HUES48 (cell line): ENCODE measurements at regions not wholly inside any gene's neighbourhood (a gene's known extent, or its start where the extent isn't known, plus 50 kb on each side); places are given as distances from the start of the nearest gene placed in this dataset.

Source experiments
- H3K27ac ChIP-seq: one replicate; pipeline ENCODE4 v1.7.0; 2013; ENCODE audit warnings: low read depth, low read length, inconsistent platforms
- H3K27me3 ChIP-seq: 2 replicates; pipeline ENCODE4 v1.6.1; 2013; ENCODE audit warnings: mild to moderate bottlenecking, low read length; ENCODE audit not compliant: control insufficient read depth, insufficient read depth
- H3K36me3 ChIP-seq: 2 replicates; pipeline ENCODE4 v1.6.1; 2013; ENCODE audit warnings: low read length; ENCODE audit not compliant: control insufficient read depth, insufficient read depth
- H3K4me1 ChIP-seq: 2 replicates; pipeline ENCODE4 v1.6.1; 2013; ENCODE audit warnings: mild to moderate bottlenecking, low read length; ENCODE audit not compliant: control insufficient read depth, insufficient read depth
- H3K4me3 ChIP-seq: 2 replicates; pipeline ENCODE4 v1.5.1; 2013; ENCODE audit warnings: mild to moderate bottlenecking, low read depth, low read length
- H3K9ac ChIP-seq: 2 replicates; pipeline ENCODE4 v1.6.1; 2013; ENCODE audit warnings: mild to moderate bottlenecking, low read depth, low read length, moderate library complexity
- H3K9me3 ChIP-seq: 2 replicates; pipeline ENCODE4 v1.6.1; 2013; ENCODE audit warnings: low read length; ENCODE audit not compliant: control insufficient read depth, insufficient read depth

GRCh38 chr3:14303336-14304100 lies 98.9 kb upstream of the SLC6A6 start:
- H3K9me3 ChIP-seq = no peaks in the 10 kb centered on the region
- no peak overlapping the region for H3K9ac ChIP-seq
- no peak overlapping the region for H3K27ac ChIP-seq
- H3K4me1 ChIP-seq = peaks cover 3% of the 10 kb centered on the region; the same call in 1 of the 2 replicates
- no peaks in the 10 kb centered on the region for H3K36me3 ChIP-seq
- no peak overlapping the region for H3K4me3 ChIP-seq
- peaks cover 4% of the 10 kb centered on the region; the same call in 1 of the 2 replicates for H3K27me3 ChIP-seq

DNA sequence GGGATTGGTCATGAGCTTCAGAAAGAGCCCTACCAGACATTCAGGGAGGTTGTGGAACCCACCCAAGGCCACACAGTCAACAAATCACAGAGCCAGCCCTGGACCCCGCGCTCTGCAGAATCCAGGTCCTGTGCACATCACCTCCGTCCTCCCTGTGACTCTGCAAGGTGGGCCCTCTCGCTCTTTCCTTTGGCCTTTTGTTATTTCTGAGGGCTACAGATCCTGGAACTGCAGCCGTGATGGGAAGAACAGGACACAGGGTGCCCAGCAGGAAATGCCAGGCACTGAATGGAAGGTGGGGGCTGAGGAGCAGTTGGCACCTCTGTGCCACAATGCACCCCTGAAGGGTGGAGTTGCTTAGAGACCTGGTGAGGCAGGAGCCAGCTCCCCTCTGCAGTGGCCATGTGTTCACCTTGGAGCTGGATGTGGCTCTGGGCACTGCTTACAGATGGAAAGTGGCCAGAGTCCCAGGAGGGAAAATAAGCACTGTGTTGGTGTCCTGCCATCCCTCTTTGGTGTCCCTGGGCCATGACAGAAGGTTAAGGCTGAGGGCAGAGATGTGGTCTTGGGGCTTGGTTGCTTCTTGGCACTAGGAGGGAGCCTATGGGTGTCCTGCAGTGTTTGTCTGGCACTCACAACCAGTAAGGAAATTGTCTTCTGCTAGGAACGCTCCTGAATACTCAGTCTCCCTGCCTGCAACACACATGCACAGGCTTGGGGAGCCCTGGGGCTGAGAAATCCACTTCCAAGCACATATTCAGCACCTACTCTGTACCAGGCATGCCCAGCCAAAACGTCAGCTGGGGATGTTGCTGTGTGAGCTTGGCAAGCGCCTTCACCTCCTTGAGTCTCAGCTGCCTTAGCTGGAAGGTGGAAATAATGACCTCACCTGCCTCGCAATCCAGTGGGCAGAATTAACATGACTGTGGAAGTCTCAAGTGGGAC lies 98.0 kb upstream of the SLC6A6 start:
- peaks cover 4% of the 10 kb centered on the region; the same call in 1 of the 2 replicates for H3K27me3 ChIP-seq
- H3K4me3 ChIP-seq = no peak overlapping the region
- no peak overlapping the region for H3K9ac ChIP-seq
- no peak overlapping the region for H3K27ac ChIP-seq
- H3K36me3 ChIP-seq = no peaks in the 10 kb centered on the region
- no peaks in the 10 kb centered on the region for H3K9me3 ChIP-seq
- peaks cover 3% of the 10 kb centered on the region; the same call in 1 of the 2 replicates for H3K4me1 ChIP-seq

DNA sequence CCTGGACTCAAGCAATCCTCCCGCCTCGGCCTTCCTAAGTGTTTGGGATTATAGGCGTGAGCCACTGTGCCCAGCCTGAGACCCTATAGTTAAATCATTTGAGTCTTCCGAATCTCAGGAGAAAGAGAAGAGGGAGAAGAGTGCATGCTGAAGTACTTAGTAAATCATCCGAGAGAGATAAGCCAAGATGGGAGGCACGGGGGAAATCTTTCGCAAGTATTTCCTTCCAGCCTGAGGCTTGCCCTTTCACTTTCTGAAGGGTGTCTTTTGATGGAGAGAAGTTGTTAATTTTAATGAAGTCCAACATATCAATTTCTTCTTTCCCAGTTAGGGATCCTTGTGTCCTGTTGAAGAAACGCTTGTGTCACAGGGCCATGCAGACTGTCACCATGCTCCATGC lies 97.1 kb upstream of the SLC6A6 start:
- Histone ChIP-seq H3K4me1 (peaks cover 3% of the 10 kb centered on the region; the same call in 1 of the 2 replicates), H3K27me3 (peaks cover 4% of the 10 kb centered on the region; the same call in 1 of the 2 replicates), H3K9me3 (no peaks in the 10 kb centered on the region), H3K36me3 (no peaks in the 10 kb centered on the region), H3K27ac (no peak overlapping the region), H3K4me3 (no peak overlapping the region), H3K9ac (no peak overlapping the region)

DNA sequence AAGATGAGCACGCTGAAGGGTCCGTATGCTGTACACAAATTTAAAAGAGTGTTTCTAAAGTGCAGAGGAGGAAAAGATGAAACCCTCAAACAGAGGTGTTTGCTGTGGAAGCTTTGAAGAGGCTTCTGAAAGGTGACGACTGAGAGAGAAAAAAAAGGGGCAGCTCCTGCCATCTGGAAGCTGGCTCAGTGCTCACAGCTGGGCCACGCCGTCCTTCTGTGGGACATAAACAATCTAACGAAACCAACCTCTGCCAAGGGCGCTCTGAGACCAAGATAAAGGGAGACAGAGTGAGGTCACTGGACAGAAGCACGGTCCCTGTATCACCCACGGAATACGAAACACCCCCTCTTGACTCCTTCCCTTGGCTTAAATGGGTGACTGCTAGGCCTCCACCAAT lies 96.3 kb upstream of the SLC6A6 start:
- no peaks in the 10 kb centered on the region for H3K9me3 ChIP-seq
- H3K27ac ChIP-seq = no peak overlapping the region
- H3K9ac ChIP-seq = no peak overlapping the region
- peaks cover 4% of the 10 kb centered on the region; the same call in 1 of the 2 replicates for H3K27me3 ChIP-seq
- H3K4me1 ChIP-seq = peaks cover 3% of the 10 kb centered on the region; the same call in 1 of the 2 replicates
- no peak overlapping the region for H3K4me3 ChIP-seq
- H3K36me3 ChIP-seq = no peaks in the 10 kb centered on the region

- no peak overlapping the region for H3K4me3 ChIP-seq
- H3K9ac ChIP-seq = no peak overlapping the region
- peaks cover 4% of the 10 kb centered on the region; the same call in 1 of the 2 replicates for H3K27me3 ChIP-seq
- no peak overlapping the region for H3K27ac ChIP-seq
- H3K9me3 ChIP-seq = no peaks in the 10 kb centered on the region
- H3K36me3 ChIP-seq = no peaks in the 10 kb centered on the region
- peaks cover 3% of the 10 kb centered on the region; the same call in 1 of the 2 replicates for H3K4me1 ChIP-seq
These were observed 94.6 kb upstream of the SLC6A6 start for GRCh38 chr3:14307656-14308302.

DNA sequence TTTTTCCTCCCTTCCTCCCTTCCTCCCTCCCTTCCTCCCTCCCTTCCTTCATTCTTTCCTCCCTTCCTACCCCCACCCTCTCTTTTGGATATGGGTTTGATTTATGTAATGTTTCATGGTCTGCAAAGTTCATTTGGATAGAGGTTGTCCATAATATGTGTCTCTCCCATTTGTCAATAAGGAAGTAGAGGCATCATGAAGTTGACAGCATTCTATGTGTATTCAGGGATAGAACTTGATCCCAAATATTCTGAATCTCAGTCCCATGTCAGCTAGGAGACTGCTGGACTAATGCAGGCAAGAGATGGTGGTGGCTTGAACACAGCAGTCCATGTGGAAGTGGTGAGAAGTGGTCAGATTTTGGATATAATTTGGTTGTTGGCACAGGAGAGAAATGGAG lies 90.7 kb upstream of the SLC6A6 start:
- no peak overlapping the region for H3K27ac ChIP-seq
- no peaks in the 10 kb centered on the region for H3K9me3 ChIP-seq
- H3K27me3 ChIP-seq = no peaks in the 10 kb centered on the region; the same call in 1 of the 2 replicates
- H3K4me3 ChIP-seq = no peak overlapping the region
- H3K4me1 ChIP-seq = 0 out of 2 replicates have a peak, but pooled peaks cover under 1% of the 10 kb centered on the region
- H3K36me3 ChIP-seq = no peaks in the 10 kb centered on the region
- no peak overlapping the region for H3K9ac ChIP-seq

DNA sequence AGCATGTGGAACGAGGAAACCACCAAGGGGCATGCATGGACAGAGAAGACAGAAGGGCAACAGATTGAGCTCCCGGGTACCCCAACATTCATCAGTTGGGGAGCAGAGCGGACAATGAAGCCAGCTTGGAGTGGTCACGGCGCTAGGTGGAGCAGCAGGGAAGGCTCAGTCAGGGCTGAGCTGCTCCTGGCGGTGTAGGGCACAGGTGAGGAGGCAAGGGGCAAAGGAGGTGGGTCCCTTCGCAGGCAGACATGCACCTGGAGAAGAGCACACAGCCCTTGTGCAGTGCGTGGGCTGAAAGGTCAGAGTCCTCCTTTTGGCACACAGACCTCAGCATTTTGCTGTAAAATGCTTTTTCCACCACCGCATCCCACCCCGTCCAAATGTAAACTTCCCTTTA lies 90.0 kb upstream of the SLC6A6 start:
- H3K4me3 ChIP-seq = no peak overlapping the region
- no peaks in the 10 kb centered on the region for H3K36me3 ChIP-seq
- no peak overlapping the region for H3K9ac ChIP-seq
- H3K4me1 ChIP-seq = peaks cover 7% of the 10 kb centered on the region; the same call in 1 of the 2 replicates
- no peaks in the 10 kb centered on the region for H3K9me3 ChIP-seq
- no peaks in the 10 kb centered on the region; the same call in 1 of the 2 replicates for H3K27me3 ChIP-seq
- H3K27ac ChIP-seq = no peak overlapping the region

DNA sequence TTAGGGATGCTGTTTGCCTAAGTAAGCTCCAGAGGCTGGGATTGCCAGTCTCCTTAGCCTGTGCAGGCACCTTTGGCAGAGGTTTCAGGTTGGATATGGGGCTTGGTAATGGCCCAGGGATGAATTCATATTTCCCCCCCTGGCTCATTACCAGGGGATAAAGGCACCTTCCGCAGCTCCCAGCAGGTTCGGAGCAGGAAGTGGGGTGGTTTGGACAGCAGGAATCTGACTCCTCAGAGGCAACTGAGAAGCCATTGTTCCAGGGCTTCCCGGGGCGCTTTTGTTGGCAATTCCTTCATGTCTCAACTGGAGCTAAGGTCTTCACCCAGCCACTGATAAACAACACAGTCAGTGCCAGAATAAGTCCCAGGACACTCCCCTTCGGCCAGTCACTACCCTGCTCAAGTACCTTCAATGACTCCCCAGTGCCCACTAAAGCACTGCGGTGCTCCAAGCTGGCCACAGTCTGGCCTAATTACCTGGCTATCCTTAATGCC lies 85.3 kb upstream of the SLC6A6 start:
- peak overlapping the region; percentile 60 for H3K27ac ChIP-seq
- no peaks in the 10 kb centered on the region for H3K36me3 ChIP-seq
- H3K4me3 ChIP-seq = no peak overlapping the region
- no peak overlapping the region for H3K9ac ChIP-seq
- H3K27me3 ChIP-seq = no peaks in the 10 kb centered on the region
- H3K9me3 ChIP-seq = no peaks in the 10 kb centered on the region
- H3K4me1 ChIP-seq = peaks cover 11% of the 10 kb centered on the region; the same call in 1 of the 2 replicates

- no peak overlapping the region for H3K27ac ChIP-seq
- H3K4me3 ChIP-seq = no peak overlapping the region
- peaks cover 19% of the 10 kb centered on the region; the same call in 1 of the 2 replicates for H3K4me1 ChIP-seq
- no peak overlapping the region for H3K9ac ChIP-seq
- no peaks in the 10 kb centered on the region for H3K36me3 ChIP-seq
- no peaks in the 10 kb centered on the region for H3K9me3 ChIP-seq
- no peaks in the 10 kb centered on the region for H3K27me3 ChIP-seq
These were observed 83.8 kb upstream of the SLC6A6 start for GRCh38 chr3:14318646-14319045.

- Histone ChIP-seq H3K4me3 (peak overlapping the region; percentile 45), H3K27me3 (no peaks in the 10 kb centered on the region), H3K36me3 (no peaks in the 10 kb centered on the region), H3K4me1 (peaks cover 19% of the 10 kb centered on the region; the same call in 1 of the 2 replicates), H3K27ac (peak overlapping the region; percentile 34), H3K9me3 (no peaks in the 10 kb centered on the region), H3K9ac (no peak overlapping the region)
These were observed 82.7 kb upstream of the SLC6A6 start for GRCh38 chr3:14319654-14320182.
